DOHH2 (cell line): ENCODE measurements at regions not wholly inside any gene's neighbourhood (a gene's known extent, or its start where the extent isn't known, plus 50 kb on each side); places are given as distances from the start of the nearest gene placed in this dataset.

Experiments used
- EZH2phosphoT487 ChIP-seq: fragments of 200-600 bp; sonication (generic); IDR thresholded peaks from 2 replicates; pipeline ENCODE4 v1.6.1; 2017; ENCODE audit warnings: borderline replicate concordance, mild to moderate bottlenecking, antibody characterized with exemption, low read length, moderate library complexity, mixed read lengths
- TF ChIP-seq, protein P1 (sequence below): fragments of 200-600 bp; sonication (generic); IDR thresholded peaks from one replicate; pipeline ENCODE4 v1.5.1; 2014; ENCODE audit warnings: antibody characterized with exemption, mild to moderate bottlenecking, low read depth, low read length; ENCODE audit not compliant: poor library complexity, severe bottlenecking

DNA sequence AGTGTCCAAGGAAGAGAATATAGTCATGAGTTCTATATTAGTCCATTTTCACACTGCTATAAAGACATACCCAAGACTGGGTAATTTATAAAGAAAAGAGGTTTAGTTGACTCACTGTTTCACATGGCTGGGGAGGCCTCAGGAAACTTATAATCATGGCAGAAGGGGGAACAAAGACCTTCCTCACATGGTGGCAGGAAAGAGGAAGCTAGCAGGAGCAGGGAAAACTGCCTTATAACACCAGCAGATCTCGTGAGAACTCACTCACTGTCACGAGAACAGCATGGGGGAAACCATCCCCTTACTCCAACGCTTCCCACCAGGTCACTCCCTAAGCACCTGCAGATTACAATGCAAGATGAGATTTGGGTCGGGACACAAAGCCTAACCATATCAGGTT lies 139.0 kb upstream of the ZNF438 start:
- TF ChIP-seq, protein P1, sequence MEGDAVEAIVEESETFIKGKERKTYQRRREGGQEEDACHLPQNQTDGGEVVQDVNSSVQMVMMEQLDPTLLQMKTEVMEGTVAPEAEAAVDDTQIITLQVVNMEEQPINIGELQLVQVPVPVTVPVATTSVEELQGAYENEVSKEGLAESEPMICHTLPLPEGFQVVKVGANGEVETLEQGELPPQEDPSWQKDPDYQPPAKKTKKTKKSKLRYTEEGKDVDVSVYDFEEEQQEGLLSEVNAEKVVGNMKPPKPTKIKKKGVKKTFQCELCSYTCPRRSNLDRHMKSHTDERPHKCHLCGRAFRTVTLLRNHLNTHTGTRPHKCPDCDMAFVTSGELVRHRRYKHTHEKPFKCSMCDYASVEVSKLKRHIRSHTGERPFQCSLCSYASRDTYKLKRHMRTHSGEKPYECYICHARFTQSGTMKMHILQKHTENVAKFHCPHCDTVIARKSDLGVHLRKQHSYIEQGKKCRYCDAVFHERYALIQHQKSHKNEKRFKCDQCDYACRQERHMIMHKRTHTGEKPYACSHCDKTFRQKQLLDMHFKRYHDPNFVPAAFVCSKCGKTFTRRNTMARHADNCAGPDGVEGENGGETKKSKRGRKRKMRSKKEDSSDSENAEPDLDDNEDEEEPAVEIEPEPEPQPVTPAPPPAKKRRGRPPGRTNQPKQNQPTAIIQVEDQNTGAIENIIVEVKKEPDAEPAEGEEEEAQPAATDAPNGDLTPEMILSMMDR = no peak
- TF ChIP-seq EZH2phosphoT487 = no peak
